ENCODE measurements at regions not wholly inside any gene's neighbourhood (a gene's known extent, or its start where the extent isn't known, plus 50 kb on each side); places are given as distances from the start of the nearest gene placed in this dataset.

DNA sequence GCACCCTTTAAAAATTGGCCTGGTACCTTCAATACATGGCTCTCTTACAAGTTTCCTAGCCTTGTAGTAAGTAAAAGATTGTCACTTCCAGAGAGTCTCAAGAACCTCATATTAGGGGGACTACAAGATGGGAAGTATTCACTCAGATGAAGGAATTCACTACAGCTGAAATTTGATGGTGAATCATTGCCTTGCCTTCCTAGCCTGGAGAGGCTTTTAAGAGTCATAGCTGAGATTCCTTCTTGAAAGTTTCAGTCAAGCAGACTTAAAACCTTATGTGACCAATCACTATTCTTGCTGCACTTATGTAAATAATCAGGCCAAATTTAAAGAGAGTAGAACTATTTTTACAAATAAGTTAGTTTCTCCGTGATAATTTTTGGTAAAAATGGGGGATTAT lies 451.6 kb downstream of the TRHDE start:
- Histone ChIP-seq H4K20me1 (no peaks in the 10 kb centered on the region), H3K4me1 (no peaks in the 10 kb centered on the region), H3K9me3 (replicated peaks in 1 of 11) (peaks cover 0 to 5% (median 0%) of the 10 kb centered on the region in 11 experiments; a peak in 3 of 22 replicates), H3K4me2 (no peak overlapping the region), H3K27me3 (no peaks in the 10 kb centered on the region), H3K4me3 (no peak overlapping the region), H3K9ac (no peak overlapping the region), H3K27ac (no peak overlapping the region), H3K36me3 (no peaks in the 10 kb centered on the region)
- no peak for TF ChIP-seq Cebpa-rat (IDR thresholded peaks at IDR 0.05)

DNA sequence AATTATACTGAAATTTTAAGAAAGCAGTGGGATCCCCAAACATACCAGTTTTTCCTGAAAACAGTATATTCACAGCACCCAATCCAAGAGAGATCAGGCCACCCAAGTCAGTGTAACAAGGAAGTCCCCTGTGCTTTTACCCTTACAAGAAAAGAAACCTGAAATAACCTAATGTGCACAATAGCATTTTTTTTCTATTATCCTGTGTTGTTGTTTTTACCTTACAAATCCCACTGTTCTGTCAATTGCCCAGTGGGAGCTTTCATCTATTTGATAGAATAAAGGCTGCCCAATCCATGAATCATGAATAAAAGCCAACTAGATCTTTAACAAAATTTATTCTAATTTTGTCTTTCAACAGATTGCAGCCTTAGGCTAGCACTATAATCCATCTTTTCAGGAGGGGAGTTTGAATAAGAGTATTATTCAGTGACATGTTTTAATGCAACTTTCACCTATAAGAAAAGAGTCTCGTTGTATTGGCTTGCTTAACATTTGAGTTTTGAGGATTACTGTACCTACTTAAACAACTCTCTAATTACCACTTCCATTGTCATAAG lies 457.4 kb downstream of the TRHDE start:
- H3K4me3 ChIP-seq = no peak overlapping the region
- no peak overlapping the region for H3K27ac ChIP-seq
- no peaks in the 10 kb centered on the region for H3K4me1 ChIP-seq
- H3K9ac ChIP-seq = no peak overlapping the region
- TF ChIP-seq Cebpa-rat (IDR thresholded peaks at IDR 0.05) = no peak
- no peaks in the 10 kb centered on the region for H4K20me1 ChIP-seq
- no peaks in the 10 kb centered on the region for H3K9me3 ChIP-seq (replicated peaks in 1 of 11)
- H3K4me2 ChIP-seq = no peak overlapping the region
- H3K36me3 ChIP-seq = no peaks in the 10 kb centered on the region
- H3K27me3 ChIP-seq = no peaks in the 10 kb centered on the region

GRCh38 chr12:72734581-72734980 lies 462.4 kb downstream of the TRHDE start:
- Histone ChIP-seq H4K20me1 (no peaks in the 10 kb centered on the region), H3K27me3 (no peaks in the 10 kb centered on the region), H3K9me3 (replicated peaks in 1 of 11) (no peaks in the 10 kb centered on the region), H3K4me2 (no peak overlapping the region), H3K4me1 (peaks cover 0 to 14% (median 0%) of the 10 kb centered on the region in 10 experiments; a peak in 2 of 20 replicates), H3K9ac (no peak overlapping the region), H3K27ac (no peak overlapping the region), H3K36me3 (no peaks in the 10 kb centered on the region), H3K4me3 (no peak overlapping the region)
- no peak for TF ChIP-seq Cebpa-rat (IDR thresholded peaks at IDR 0.05)

DNA sequence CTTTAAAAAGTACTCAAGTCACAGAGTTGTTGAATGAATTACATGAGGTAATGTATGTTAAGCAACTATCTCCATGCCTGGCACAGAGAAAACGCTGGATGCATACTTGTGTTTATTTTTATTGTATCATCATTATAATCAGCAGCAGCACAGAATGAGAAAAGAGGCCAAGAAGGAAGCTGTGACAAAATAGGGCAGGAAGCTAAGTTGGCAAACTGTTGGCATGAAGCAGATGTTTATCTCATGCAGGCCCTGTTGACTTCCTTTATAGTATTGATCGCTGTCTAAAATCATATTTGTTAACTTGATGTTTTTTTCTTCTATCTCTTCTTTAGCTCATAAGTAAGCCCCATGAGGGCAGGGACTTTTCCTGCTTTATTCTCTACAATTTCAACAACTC lies 466.6 kb downstream of the TRHDE start:
- Histone ChIP-seq H3K4me3 (no peak overlapping the region), H3K27ac (peak overlapping the region in 2 of 11 experiments; percentile 9 to 19; a peak in 1 of 22 replicates), H3K36me3 (no peaks in the 10 kb centered on the region), H3K9ac (no peak overlapping the region), H3K9me3 (replicated peaks in 1 of 11) (peaks cover 12 to 33% (median 18%) of the 10 kb centered on the region in 11 experiments), H3K4me2 (peak overlapping the region in 2 of 11 experiments; percentile 30 to 34; a peak in 3 of 22 replicates), H4K20me1 (no peaks in the 10 kb centered on the region), H3K4me1 (peaks cover 0 to 18% (median 0%) of the 10 kb centered on the region in 10 experiments; a peak in 2 of 20 replicates), H3K27me3 (no peaks in the 10 kb centered on the region)
- no peak for TF ChIP-seq Cebpa-rat (IDR thresholded peaks at IDR 0.05)

- H3K9ac ChIP-seq = no peak overlapping the region
- H3K4me2 ChIP-seq = no peak overlapping the region
- H3K27me3 ChIP-seq = no peaks in the 10 kb centered on the region
- TF ChIP-seq Cebpa-rat (IDR thresholded peaks at IDR 0.05) = no peak
- no peaks in the 10 kb centered on the region for H3K36me3 ChIP-seq
- peaks cover 12 to 42% (median 21%) of the 10 kb centered on the region in 11 experiments for H3K9me3 ChIP-seq (replicated peaks in 1 of 11)
- H3K27ac ChIP-seq = no peak overlapping the region
- no peaks in the 10 kb centered on the region for H4K20me1 ChIP-seq
- H3K4me3 ChIP-seq = no peak overlapping the region
- H3K4me1 ChIP-seq = peaks cover 0 to 18% (median 0%) of the 10 kb centered on the region in 10 experiments; a peak in 2 of 20 replicates
Measured at GRCh38 chr12:72740064-72740463, 467.9 kb downstream of the TRHDE start.

GRCh38 chr12:72742568-72742967 lies 470.4 kb downstream of the TRHDE start:
- Histone ChIP-seq H4K20me1 (no peaks in the 10 kb centered on the region), H3K27ac (no peak overlapping the region), H3K4me3 (no peak overlapping the region), H3K9ac (no peak overlapping the region), H3K9me3 (replicated peaks in 1 of 11) (peaks cover 12 to 46% (median 21%) of the 10 kb centered on the region in 11 experiments), H3K36me3 (no peaks in the 10 kb centered on the region), H3K27me3 (no peaks in the 10 kb centered on the region), H3K4me2 (no peak overlapping the region), H3K4me1 (peaks cover 0 to 35% (median 0%) of the 10 kb centered on the region in 10 experiments; a peak in 7 of 20 replicates)
- no peak for TF ChIP-seq Cebpa-rat (IDR thresholded peaks at IDR 0.05)

DNA sequence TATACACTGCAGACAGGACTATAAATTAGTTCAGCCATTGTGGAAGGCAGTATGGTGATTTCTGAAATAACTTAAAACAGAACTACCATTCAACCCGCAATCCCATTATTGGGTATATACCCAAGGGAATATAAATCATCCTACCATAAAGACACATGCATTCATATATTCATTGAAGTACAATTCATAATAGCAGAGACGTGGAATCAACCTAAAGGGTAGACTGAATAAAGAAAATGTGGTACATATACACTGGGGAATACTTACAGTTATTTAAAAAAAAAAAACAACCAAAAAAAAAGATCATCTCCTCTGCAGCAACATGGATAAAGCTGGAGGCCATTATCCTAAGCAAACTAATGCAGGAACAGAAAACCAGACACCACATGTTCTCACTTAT lies 473.9 kb downstream of the TRHDE start:
- Histone ChIP-seq H4K20me1 (no peaks in the 10 kb centered on the region), H3K4me2 (peak overlapping the region in 2 of 11 experiments; percentile 70 to 77; a peak in 4 of 22 replicates), H3K4me3 (no peak overlapping the region), H3K27ac (peak overlapping the region in 3 of 11 experiments; percentile 81 to 96 (median 95); a peak in 3 of 22 replicates), H3K36me3 (no peaks in the 10 kb centered on the region), H3K27me3 (no peaks in the 10 kb centered on the region), H3K9me3 (replicated peaks in 1 of 11) (peaks cover 12 to 45% (median 20%) of the 10 kb centered on the region in 11 experiments), H3K9ac (no peak overlapping the region), H3K4me1 (peaks cover 0 to 50% (median 0%) of the 10 kb centered on the region in 10 experiments; a peak in 7 of 20 replicates)
- no peak for TF ChIP-seq Cebpa-rat (IDR thresholded peaks at IDR 0.05)

DNA sequence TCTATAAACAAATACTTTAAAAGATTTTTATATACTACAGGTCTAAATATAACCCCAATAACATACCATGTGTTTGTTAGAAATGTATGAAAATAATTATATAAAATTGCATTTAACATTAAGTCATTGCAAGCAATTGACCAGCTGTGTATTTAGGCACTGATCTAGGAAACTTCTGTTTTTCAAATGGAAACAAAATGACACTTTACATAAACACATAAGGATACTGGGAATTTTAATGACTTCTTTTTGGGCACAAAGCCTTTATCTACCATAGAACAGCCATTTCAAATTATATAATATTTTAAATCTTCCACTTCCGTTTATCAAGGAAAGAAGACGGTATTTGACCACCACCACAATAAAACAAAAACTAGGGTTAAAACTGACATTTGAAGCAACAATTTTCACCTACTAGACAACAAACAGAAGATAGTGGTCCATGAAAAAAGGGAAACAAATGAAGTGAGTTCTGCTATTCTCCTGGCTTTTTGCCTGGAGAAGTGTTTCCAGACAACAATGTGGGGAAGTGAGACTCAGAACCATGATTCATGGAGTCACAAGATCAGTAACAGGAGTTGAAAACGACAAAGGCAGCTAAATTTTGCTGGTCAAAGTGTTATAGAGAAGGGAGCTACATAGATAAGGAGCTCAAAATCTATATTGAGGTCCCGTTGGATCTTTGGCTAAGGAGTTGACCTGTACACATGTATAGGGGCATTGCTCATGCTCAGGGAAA lies 475.1 kb downstream of the TRHDE start:
- Histone ChIP-seq H3K4me1 (peaks cover 0 to 50% (median 0%) of the 10 kb centered on the region in 10 experiments; a peak in 7 of 20 replicates), H3K36me3 (no peaks in the 10 kb centered on the region), H3K4me3 (no peak overlapping the region), H4K20me1 (no peaks in the 10 kb centered on the region), H3K4me2 (peak overlapping the region in 5 of 11 experiments; percentile 13 to 81 (median 38); a peak in 8 of 22 replicates), H3K9ac (peak overlapping the region in 4 of 11 experiments; percentile 16 to 79 (median 60); a peak in 7 of 22 replicates), H3K27me3 (no peaks in the 10 kb centered on the region), H3K9me3 (replicated peaks in 1 of 11) (peaks cover 8 to 32% (median 15%) of the 10 kb centered on the region in 11 experiments), H3K27ac (peak overlapping the region in 6 of 11 experiments; percentile 31 to 96 (median 79); a peak in 11 of 22 replicates)
- TF ChIP-seq Cebpa-rat (IDR thresholded peaks at IDR 0.05) = no peak

GRCh38 chr12:72748971-72749370 lies 476.8 kb downstream of the TRHDE start:
- Histone ChIP-seq H3K36me3 (no peaks in the 10 kb centered on the region), H3K4me3 (no peak overlapping the region), H3K4me1 (peaks cover 0 to 50% (median 0%) of the 10 kb centered on the region in 10 experiments; a peak in 7 of 20 replicates), H4K20me1 (no peaks in the 10 kb centered on the region), H3K4me2 (peak overlapping the region in 3 of 11 experiments; percentile 38 to 81 (median 77); a peak in 6 of 22 replicates), H3K9ac (peak overlapping the region in 1 of 11 experiments; percentile 25; a peak in 1 of 22 replicates), H3K9me3 (replicated peaks in 1 of 11) (peaks cover 0 to 15% (median 0%) of the 10 kb centered on the region in 11 experiments; a peak in 8 of 22 replicates), H3K27ac (peak overlapping the region in 3 of 11 experiments; percentile 81 to 96 (median 95); a peak in 5 of 22 replicates), H3K27me3 (no peaks in the 10 kb centered on the region)
- TF ChIP-seq Cebpa-rat (IDR thresholded peaks at IDR 0.05) = no peak
